ENCODE measurements at regions not wholly inside any gene's neighbourhood (a gene's known extent, or its start where the extent isn't known, plus 50 kb on each side); places are given as distances from the start of the nearest gene placed in this dataset.
A peak's percentile ranks its signal among the peaks of the same experiment; 100 is the strongest.
"Not testable (repeated sequence)": the region's sequence is repeated elsewhere in the genome, so short reads cannot be mapped to it uniquely, and the experiment has no call there.

GRCh38 chr10:42192450-42192849, 445.9 kb downstream of the ZNF33B start:
- H2AFZ ChIP-seq (ENCODE audit: low read depth, low read length); H3F3A ChIP-seq (ENCODE audit: insufficient read depth, low read length, poor library complexity, severe bottlenecking); H3K27me3 ChIP-seq (ENCODE audit: insufficient read depth, low read depth, low read length); H3K27ac ChIP-seq (ENCODE audit: low read length); H3K36me3 ChIP-seq (ENCODE audit: insufficient read depth, low read length); H3K9ac ChIP-seq (ENCODE audit: low read length); H3K79me2 ChIP-seq (replicated peaks; ENCODE audit: insufficient read depth, low read length); H3K9me2 ChIP-seq (ENCODE audit: insufficient read depth, low read length); H4K20me1 ChIP-seq (ENCODE audit: insufficient read depth); H3K9me3 ChIP-seq (ENCODE audit: low read length); H3K4me3 ChIP-seq (ENCODE audit: low read length); H3K4me2 ChIP-seq (ENCODE audit: low read length): not testable (repeated sequence)
- TF ChIP-seq CTCF (IDR thresholded peaks at IDR 0.05; ENCODE audit: poor library complexity, severe bottlenecking): peak; percentile 41

- not testable (repeated sequence) for H3K27ac ChIP-seq (ENCODE audit: low read length); H4K20me1 ChIP-seq (ENCODE audit: insufficient read depth); H3K27me3 ChIP-seq (ENCODE audit: insufficient read depth, low read depth, low read length); H3K9me3 ChIP-seq (ENCODE audit: low read length); H3K9me2 ChIP-seq (ENCODE audit: insufficient read depth, low read length); H3K79me2 ChIP-seq (replicated peaks; ENCODE audit: insufficient read depth, low read length); H3K4me2 ChIP-seq (ENCODE audit: low read length); H2AFZ ChIP-seq (ENCODE audit: low read depth, low read length); H3K36me3 ChIP-seq (ENCODE audit: insufficient read depth, low read length); H3F3A ChIP-seq (ENCODE audit: insufficient read depth, low read length, poor library complexity, severe bottlenecking); H3K9ac ChIP-seq (ENCODE audit: low read length); H3K4me3 ChIP-seq (ENCODE audit: low read length)
These were observed 450.7 kb downstream of the ZNF33B start for GRCh38 chr10:42187501-42188195.

- not testable (repeated sequence) for H3K9me3 ChIP-seq (ENCODE audit: low read length); H3K79me2 ChIP-seq (replicated peaks; ENCODE audit: insufficient read depth, low read length); H3K9me2 ChIP-seq (ENCODE audit: insufficient read depth, low read length); H3K27me3 ChIP-seq (ENCODE audit: insufficient read depth, low read depth, low read length); H2AFZ ChIP-seq (ENCODE audit: low read depth, low read length); H3K9ac ChIP-seq (ENCODE audit: low read length); H4K20me1 ChIP-seq (ENCODE audit: insufficient read depth); H3K27ac ChIP-seq (ENCODE audit: low read length); H3K36me3 ChIP-seq (ENCODE audit: insufficient read depth, low read length); H3K4me3 ChIP-seq (ENCODE audit: low read length); H3F3A ChIP-seq (ENCODE audit: insufficient read depth, low read length, poor library complexity, severe bottlenecking); H3K4me2 ChIP-seq (ENCODE audit: low read length)
These were observed 460.3 kb downstream of the ZNF33B start for GRCh38 chr10:42177793-42178689.

GRCh38 chr10:42177077-42177792, 461.1 kb downstream of the ZNF33B start:
- Histone ChIP-seq H3K9me2 (ENCODE audit: insufficient read depth, low read length) (no peaks in the 10 kb centered on the region), H3K27ac (ENCODE audit: low read length) (no peak overlapping the region), H3K9ac (ENCODE audit: low read length) (no peak overlapping the region), H4K20me1 (ENCODE audit: insufficient read depth) (no peaks in the 10 kb centered on the region), H2AFZ (ENCODE audit: low read depth, low read length) (no peak overlapping the region), H3K79me2 (replicated peaks; ENCODE audit: insufficient read depth, low read length) (no peaks in the 10 kb centered on the region), H3F3A (ENCODE audit: insufficient read depth, low read length, poor library complexity, severe bottlenecking) (no peaks in the 10 kb centered on the region), H3K36me3 (ENCODE audit: insufficient read depth, low read length) (no peaks in the 10 kb centered on the region), H3K4me2 (ENCODE audit: low read length) (no peak overlapping the region), H3K9me3 (ENCODE audit: low read length) (no peaks in the 10 kb centered on the region), H3K27me3 (ENCODE audit: insufficient read depth, low read depth, low read length) (no peaks in the 10 kb centered on the region), H3K4me3 (ENCODE audit: low read length) (no peak overlapping the region)
- TF ChIP-seq MXI1 (conservative IDR thresholded peaks at IDR 0.05; ENCODE audit: poor library complexity, severe bottlenecking) (no peak), TAF1 (IDR thresholded peaks at IDR 0.05; ENCODE audit: low read depth) (no peak), REST (IDR thresholded peaks at IDR 0.05; ENCODE audit: borderline replicate concordance) (no peak), EZH2 (IDR thresholded peaks at IDR 0.05; ENCODE audit: borderline replicate concordance, insufficient read depth, low read length, poor library complexity, severe bottlenecking) (no peak), POLR2AphosphoS5 (IDR thresholded peaks at IDR 0.05) (no peak), RAD21 (conservative IDR thresholded peaks at IDR 0.05) (no peak), CTCF (IDR thresholded peaks at IDR 0.05; ENCODE audit: poor library complexity, severe bottlenecking) (no peak), SMC3 (conservative IDR thresholded peaks at IDR 0.05; ENCODE audit: poor library complexity) (no peak)

Data from neural cell (in vitro differentiated cells).